ENCODE measurements at regions not wholly inside any gene's neighbourhood (a gene's known extent, or its start where the extent isn't known, plus 50 kb on each side); places are given as distances from the start of the nearest gene placed in this dataset.
"Not testable (repeated sequence)": the region's sequence is repeated elsewhere in the genome, so short reads cannot be mapped to it uniquely, and the experiment has no call there.

GRCh38 chr4:132269303-132269990, 879.6 kb upstream of the PCDH10 start:
- DNase-seq, result no peak

GRCh38 chr4:132275583-132276121, 873.4 kb upstream of the PCDH10 start:
- no peak for DNase-seq

GRCh38 chr4:132276185-132276584, 872.9 kb upstream of the PCDH10 start:
- DNase-seq, result no peak

- no peak for DNase-seq
Measured at GRCh38 chr4:132276989-132277388, 872.1 kb upstream of the PCDH10 start.

GRCh38 chr4:132281733-132282132, 867.4 kb upstream of the PCDH10 start:
- no peak for DNase-seq

- DNase-seq, result no peak
Measured at GRCh38 chr4:132284910-132285426, 864.1 kb upstream of the PCDH10 start.

- no peak for DNase-seq
Measured at GRCh38 chr4:132297346-132297745, 851.7 kb upstream of the PCDH10 start.

GRCh38 chr4:132299841-132300240, 849.3 kb upstream of the PCDH10 start:
- DNase-seq, result no peak

GRCh38 chr4:132312521-132312920, 836.6 kb upstream of the PCDH10 start:
- DNase-seq, result no peak

- no peak for DNase-seq
Measured at GRCh38 chr4:132313852-132314251, 835.2 kb upstream of the PCDH10 start.

GRCh38 chr4:132316738-132317137, 832.4 kb upstream of the PCDH10 start:
- no peak for DNase-seq

GRCh38 chr4:132317923-132318322, 831.2 kb upstream of the PCDH10 start:
- DNase-seq, result no peak

- DNase-seq, result no peak
Measured at GRCh38 chr4:132328761-132329160, 820.3 kb upstream of the PCDH10 start.

GRCh38 chr4:132330994-132331393, 818.1 kb upstream of the PCDH10 start:
- DNase-seq, result no peak

- DNase-seq, result no peak
Measured at GRCh38 chr4:132332932-132333723, 816.0 kb upstream of the PCDH10 start.

- DNase-seq, result no peak
Measured at GRCh38 chr4:132333724-132334047, 815.4 kb upstream of the PCDH10 start.

- DNase-seq, result no peak
Measured at GRCh38 chr4:132334081-132334480, 815.0 kb upstream of the PCDH10 start.

- DNase-seq, result no peak
Measured at GRCh38 chr4:132344924-132345828, 803.9 kb upstream of the PCDH10 start.

- no peak for DNase-seq
Measured at GRCh38 chr4:132346016-132346415, 803.1 kb upstream of the PCDH10 start.

GRCh38 chr4:132351606-132352005, 797.5 kb upstream of the PCDH10 start:
- not testable (repeated sequence) for DNase-seq

- no peak for DNase-seq
Measured at GRCh38 chr4:132382243-132382642, 766.9 kb upstream of the PCDH10 start.

- no peak for DNase-seq
Measured at GRCh38 chr4:132383571-132384199, 765.4 kb upstream of the PCDH10 start.

GRCh38 chr4:132384709-132385108, 764.4 kb upstream of the PCDH10 start:
- no peak for DNase-seq
